ENCODE measurements at regions not wholly inside any gene's neighbourhood (a gene's known extent, or its start where the extent isn't known, plus 50 kb on each side); places are given as distances from the start of the nearest gene placed in this dataset.

- TF ChIP-seq, protein P1, sequence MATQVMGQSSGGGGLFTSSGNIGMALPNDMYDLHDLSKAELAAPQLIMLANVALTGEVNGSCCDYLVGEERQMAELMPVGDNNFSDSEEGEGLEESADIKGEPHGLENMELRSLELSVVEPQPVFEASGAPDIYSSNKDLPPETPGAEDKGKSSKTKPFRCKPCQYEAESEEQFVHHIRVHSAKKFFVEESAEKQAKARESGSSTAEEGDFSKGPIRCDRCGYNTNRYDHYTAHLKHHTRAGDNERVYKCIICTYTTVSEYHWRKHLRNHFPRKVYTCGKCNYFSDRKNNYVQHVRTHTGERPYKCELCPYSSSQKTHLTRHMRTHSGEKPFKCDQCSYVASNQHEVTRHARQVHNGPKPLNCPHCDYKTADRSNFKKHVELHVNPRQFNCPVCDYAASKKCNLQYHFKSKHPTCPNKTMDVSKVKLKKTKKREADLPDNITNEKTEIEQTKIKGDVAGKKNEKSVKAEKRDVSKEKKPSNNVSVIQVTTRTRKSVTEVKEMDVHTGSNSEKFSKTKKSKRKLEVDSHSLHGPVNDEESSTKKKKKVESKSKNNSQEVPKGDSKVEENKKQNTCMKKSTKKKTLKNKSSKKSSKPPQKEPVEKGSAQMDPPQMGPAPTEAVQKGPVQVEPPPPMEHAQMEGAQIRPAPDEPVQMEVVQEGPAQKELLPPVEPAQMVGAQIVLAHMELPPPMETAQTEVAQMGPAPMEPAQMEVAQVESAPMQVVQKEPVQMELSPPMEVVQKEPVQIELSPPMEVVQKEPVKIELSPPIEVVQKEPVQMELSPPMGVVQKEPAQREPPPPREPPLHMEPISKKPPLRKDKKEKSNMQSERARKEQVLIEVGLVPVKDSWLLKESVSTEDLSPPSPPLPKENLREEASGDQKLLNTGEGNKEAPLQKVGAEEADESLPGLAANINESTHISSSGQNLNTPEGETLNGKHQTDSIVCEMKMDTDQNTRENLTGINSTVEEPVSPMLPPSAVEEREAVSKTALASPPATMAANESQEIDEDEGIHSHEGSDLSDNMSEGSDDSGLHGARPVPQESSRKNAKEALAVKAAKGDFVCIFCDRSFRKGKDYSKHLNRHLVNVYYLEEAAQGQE (IDR thresholded peaks at IDR 0.05; ENCODE audit: low read depth), result no peak
- TF ChIP-seq FOSL1 (IDR thresholded peaks at IDR 0.05; ENCODE audit: low read depth) (no peak), POLR2A (IDR thresholded peaks at IDR 0.05; ENCODE audit: borderline replicate concordance, extremely low read depth, insufficient read depth, insufficient read length) (no peak), EZH2phosphoT487 (IDR thresholded peaks at IDR 0.05; ENCODE audit: borderline replicate concordance) (no peak), CTCF (IDR thresholded peaks at IDR 0.05 in 2 of 3, conservative IDR thresholded peaks at IDR 0.05 in 1 of 3; ENCODE audit: borderline replicate concordance in 1 of 3, insufficient read depth in 1 of 3, low read depth in 2 of 3, low read length in 2 of 3) (no peak), POLR2AphosphoS5 (IDR thresholded peaks at IDR 0.05; ENCODE audit: low read depth, low read length) (no peak), EGR1 (IDR thresholded peaks at IDR 0.05; ENCODE audit: low read depth) (no peak), EZH2 (IDR thresholded peaks at IDR 0.05) (no peak), JUND (IDR thresholded peaks at IDR 0.05) (no peak)
- TF ChIP-seq, protein P2, sequence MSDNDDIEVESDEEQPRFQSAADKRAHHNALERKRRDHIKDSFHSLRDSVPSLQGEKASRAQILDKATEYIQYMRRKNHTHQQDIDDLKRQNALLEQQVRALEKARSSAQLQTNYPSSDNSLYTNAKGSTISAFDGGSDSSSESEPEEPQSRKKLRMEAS (IDR thresholded peaks at IDR 0.05), result no peak
- TF ChIP-seq, protein P3, sequence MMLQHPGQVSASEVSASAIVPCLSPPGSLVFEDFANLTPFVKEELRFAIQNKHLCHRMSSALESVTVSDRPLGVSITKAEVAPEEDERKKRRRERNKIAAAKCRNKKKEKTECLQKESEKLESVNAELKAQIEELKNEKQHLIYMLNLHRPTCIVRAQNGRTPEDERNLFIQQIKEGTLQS (IDR thresholded peaks at IDR 0.05), result no peak
Measured at GRCh38 chr10:107317592-107317991, 153.1 kb upstream of the SORCS1 start.

Data from HCT116 (cell line).